Thyroid gland (tissue), 4 donors: ENCODE measurements at regions not wholly inside any gene's neighbourhood (a gene's known extent, or its start where the extent isn't known, plus 50 kb on each side); places are given as distances from the start of the nearest gene placed in this dataset.

ENCODE experiments used
- POLR2A ChIP-seq, 2 donors: fragments of 450-650 bp; IDR thresholded peaks; one replicate each; pipeline ENCODE4 v1.6.1; 2017; ENCODE audit warnings: antibody characterized with exemption in 2 of 2, mild to moderate bottlenecking in 2 of 2, moderate library complexity in 1 of 2
- TF ChIP-seq, protein P1 (sequence below), 6 experiments: fragments of 200-600 bp in 3 of 6; fragments of 450-650 bp in 3 of 6; sonication (generic) in 3 of 6; IDR thresholded peaks; one replicate each; pipeline ENCODE4 v1.5.1; 2016 to 2019; ENCODE audit warnings: antibody characterized with exemption in 6 of 6, mild to moderate bottlenecking in 2 of 6, inconsistent platforms in 1 of 6, moderate library complexity in 1 of 6

DNA sequence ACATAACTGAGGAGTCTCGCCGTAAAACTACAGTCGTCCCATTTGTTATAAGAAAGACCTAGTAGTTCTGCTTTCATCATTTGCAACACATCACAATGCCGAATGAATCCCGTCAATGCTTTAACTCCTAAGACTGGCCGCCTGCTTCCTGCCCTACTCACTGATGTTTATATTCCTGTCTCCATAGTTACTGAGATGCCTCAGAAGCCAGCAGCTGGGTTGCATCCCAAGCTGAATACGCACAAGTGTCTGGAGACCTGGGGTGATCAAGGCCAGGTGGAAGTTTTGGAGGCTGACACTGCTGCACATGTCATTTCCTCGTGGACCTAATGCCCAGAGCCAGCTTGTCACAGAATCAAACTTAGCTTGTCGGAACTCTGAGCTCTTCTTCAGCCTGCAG lies 95.2 kb upstream of the UBE2E1 start:
- TF ChIP-seq, protein P1, sequence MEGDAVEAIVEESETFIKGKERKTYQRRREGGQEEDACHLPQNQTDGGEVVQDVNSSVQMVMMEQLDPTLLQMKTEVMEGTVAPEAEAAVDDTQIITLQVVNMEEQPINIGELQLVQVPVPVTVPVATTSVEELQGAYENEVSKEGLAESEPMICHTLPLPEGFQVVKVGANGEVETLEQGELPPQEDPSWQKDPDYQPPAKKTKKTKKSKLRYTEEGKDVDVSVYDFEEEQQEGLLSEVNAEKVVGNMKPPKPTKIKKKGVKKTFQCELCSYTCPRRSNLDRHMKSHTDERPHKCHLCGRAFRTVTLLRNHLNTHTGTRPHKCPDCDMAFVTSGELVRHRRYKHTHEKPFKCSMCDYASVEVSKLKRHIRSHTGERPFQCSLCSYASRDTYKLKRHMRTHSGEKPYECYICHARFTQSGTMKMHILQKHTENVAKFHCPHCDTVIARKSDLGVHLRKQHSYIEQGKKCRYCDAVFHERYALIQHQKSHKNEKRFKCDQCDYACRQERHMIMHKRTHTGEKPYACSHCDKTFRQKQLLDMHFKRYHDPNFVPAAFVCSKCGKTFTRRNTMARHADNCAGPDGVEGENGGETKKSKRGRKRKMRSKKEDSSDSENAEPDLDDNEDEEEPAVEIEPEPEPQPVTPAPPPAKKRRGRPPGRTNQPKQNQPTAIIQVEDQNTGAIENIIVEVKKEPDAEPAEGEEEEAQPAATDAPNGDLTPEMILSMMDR (IDR thresholded peaks at IDR 0.05), result no peak
- TF ChIP-seq POLR2A (IDR thresholded peaks at IDR 0.05), result no peak
